ENCODE measurements at regions not wholly inside any gene's neighbourhood (a gene's known extent, or its start where the extent isn't known, plus 50 kb on each side); places are given as distances from the start of the nearest gene placed in this dataset.

- TF ChIP-seq CTCF (IDR thresholded peaks at IDR 0.05) (no peak), ZFX (IDR thresholded peaks at IDR 0.05; ENCODE audit: borderline replicate concordance) (no peak)
Observed at GRCh38 chr5:145393426-145393825, 441.7 kb downstream of the PRELID2 start.

Data from 22Rv1 (cell line).